ENCODE measurements at regions not wholly inside any gene's neighbourhood (a gene's known extent, or its start where the extent isn't known, plus 50 kb on each side); places are given as distances from the start of the nearest gene placed in this dataset.
"Not testable (repeated sequence)": the region's sequence is repeated elsewhere in the genome, so short reads cannot be mapped to it uniquely, and the experiment has no call there.

- no peak overlapping the region for H3K27ac ChIP-seq (ENCODE audit: low read depth, low read length)
- TF ChIP-seq EZH2phosphoT487 (conservative IDR thresholded peaks at IDR 0.05; ENCODE audit: low read length) (no peak), CTCF (IDR thresholded peaks at IDR 0.05; ENCODE audit: insufficient read depth, low read length, poor library complexity, severe bottlenecking) (no peak)
These were observed 118.9 kb downstream of the CEP44 start for GRCh38 chr4:174402470-174403176.

GRCh38 chr4:174401471-174402130 lies 117.9 kb downstream of the CEP44 start:
- H2AFZ ChIP-seq (ENCODE audit: low read depth, low read length, severe bottlenecking), result no peak overlapping the region
- H3K27ac ChIP-seq (ENCODE audit: low read depth, low read length), result no peak overlapping the region
- no peak for TF ChIP-seq EZH2phosphoT487 (conservative IDR thresholded peaks at IDR 0.05; ENCODE audit: low read length)
- TF ChIP-seq CTCF (IDR thresholded peaks at IDR 0.05; ENCODE audit: insufficient read depth, low read length, poor library complexity, severe bottlenecking), result no peak
- no peaks in the 10 kb centered on the region for H3F3A ChIP-seq (ENCODE audit: insufficient read depth)
- no peak overlapping the region for H3K4me2 ChIP-seq (ENCODE audit: low read depth, low read length, poor library complexity, severe bottlenecking)
- no peak overlapping the region for H3K4me3 ChIP-seq (ENCODE audit: insufficient read depth, low read length, poor library complexity, severe bottlenecking)
- H3K79me2 ChIP-seq (ENCODE audit: insufficient read depth, low read length), result no peaks in the 10 kb centered on the region
- no peaks in the 10 kb centered on the region for H3K27me3 ChIP-seq (ENCODE audit: low read length)
- H3K9me3 ChIP-seq (ENCODE audit: insufficient read depth, low read length), result no peaks in the 10 kb centered on the region
- no peaks in the 10 kb centered on the region for H4K20me1 ChIP-seq (ENCODE audit: low read depth, low read length)
- H3K36me3 ChIP-seq (ENCODE audit: low read length), result no peaks in the 10 kb centered on the region
- no peak overlapping the region for H3K9ac ChIP-seq (ENCODE audit: low read length)
- H3K9me2 ChIP-seq (replicated peaks; ENCODE audit: insufficient read depth, low read length), result no peaks in the 10 kb centered on the region

More at GRCh38 chr4:174402470-174403176, 118.9 kb downstream of the CEP44 start:
- H3K36me3 ChIP-seq (ENCODE audit: low read length), result no peaks in the 10 kb centered on the region
- H3K4me3 ChIP-seq (ENCODE audit: insufficient read depth, low read length, poor library complexity, severe bottlenecking), result no peak overlapping the region
- H3K79me2 ChIP-seq (ENCODE audit: insufficient read depth, low read length), result no peaks in the 10 kb centered on the region
- H3F3A ChIP-seq (ENCODE audit: insufficient read depth), result no peaks in the 10 kb centered on the region
- H3K9me2 ChIP-seq (replicated peaks; ENCODE audit: insufficient read depth, low read length), result no peaks in the 10 kb centered on the region
- no peak overlapping the region for H3K4me2 ChIP-seq (ENCODE audit: low read depth, low read length, poor library complexity, severe bottlenecking)
- H2AFZ ChIP-seq (ENCODE audit: low read depth, low read length, severe bottlenecking), result no peak overlapping the region
- no peaks in the 10 kb centered on the region for H4K20me1 ChIP-seq (ENCODE audit: low read depth, low read length)
- no peaks in the 10 kb centered on the region for H3K27me3 ChIP-seq (ENCODE audit: low read length)
- H3K9ac ChIP-seq (ENCODE audit: low read length), result no peak overlapping the region
- H3K9me3 ChIP-seq (ENCODE audit: insufficient read depth, low read length), result no peaks in the 10 kb centered on the region

GRCh38 chr4:174400603-174401302 lies 117.0 kb downstream of the CEP44 start:
- H3K27ac ChIP-seq (ENCODE audit: low read depth, low read length); H3K27me3 ChIP-seq (ENCODE audit: low read length): not testable (repeated sequence)

More at GRCh38 chr4:174400603-174401302, 117.0 kb downstream of the CEP44 start:
- H4K20me1 ChIP-seq (ENCODE audit: low read depth, low read length); H3F3A ChIP-seq (ENCODE audit: insufficient read depth); H3K79me2 ChIP-seq (ENCODE audit: insufficient read depth, low read length); H3K4me3 ChIP-seq (ENCODE audit: insufficient read depth, low read length, poor library complexity, severe bottlenecking); H3K9me3 ChIP-seq (ENCODE audit: insufficient read depth, low read length); H3K36me3 ChIP-seq (ENCODE audit: low read length); H3K9ac ChIP-seq (ENCODE audit: low read length); H2AFZ ChIP-seq (ENCODE audit: low read depth, low read length, severe bottlenecking); H3K9me2 ChIP-seq (replicated peaks; ENCODE audit: insufficient read depth, low read length); H3K4me2 ChIP-seq (ENCODE audit: low read depth, low read length, poor library complexity, severe bottlenecking): not testable (repeated sequence)

Measured in SU-DHL-6 (cell line).